H9 (cell line): ENCODE measurements at regions not wholly inside any gene's neighbourhood (a gene's known extent, or its start where the extent isn't known, plus 50 kb on each side); places are given as distances from the start of the nearest gene placed in this dataset.

Experiments
- DNase-seq: peaks from one replicate; pipeline ENCODE4 v3.0.0-alpha.2; 2017
- H2AFZ ChIP-seq: one replicate; pipeline ENCODE4 v1.6.1; 2013; ENCODE audit warnings: mild to moderate bottlenecking, low read length, control low read depth, moderate library complexity
- H2AK5ac ChIP-seq: 2 replicates; pipeline ENCODE4 v1.6.1; 2013; ENCODE audit warnings: low read length, control low read depth, mixed read lengths; ENCODE audit not compliant: insufficient read length
- H2BK120ac ChIP-seq: one replicate; pipeline ENCODE4 v1.6.1; 2013; ENCODE audit warnings: low read depth, mild to moderate bottlenecking, low read length, control low read depth, inconsistent platforms; ENCODE audit not compliant: poor library complexity, severe bottlenecking
- H2BK12ac ChIP-seq: 2 replicates; pipeline ENCODE4 v1.6.1; 2013; ENCODE audit warnings: low read length, control low read depth, mixed read lengths, low read depth; ENCODE audit not compliant: insufficient read length
- H2BK15ac ChIP-seq: 2 replicates; pipeline ENCODE4 v1.6.1; 2013; ENCODE audit warnings: low read depth, low read length, control low read depth
- H2BK20ac ChIP-seq: one replicate; pipeline ENCODE4 v1.6.1; 2013; ENCODE audit warnings: low read depth, mild to moderate bottlenecking, low read length, control low read depth, inconsistent platforms; ENCODE audit not compliant: poor library complexity, severe bottlenecking
- H2BK5ac ChIP-seq: 2 replicates; pipeline ENCODE4 v1.6.1; 2013; ENCODE audit warnings: low read length, control low read depth, mixed read lengths; ENCODE audit not compliant: insufficient read length
- H3K14ac ChIP-seq: 2 replicates; pipeline ENCODE4 v1.6.1; 2013; ENCODE audit warnings: low read length, control low read depth; ENCODE audit not compliant: insufficient read depth
- H3K18ac ChIP-seq: 2 replicates; pipeline ENCODE4 v1.6.1; 2013; ENCODE audit warnings: low read depth, mild to moderate bottlenecking, mixed read lengths, low read length, control low read depth; ENCODE audit not compliant: insufficient read length
- H3K23ac ChIP-seq: 2 replicates; pipeline ENCODE4 v1.6.1; 2013; ENCODE audit warnings: low read length, control low read depth, mixed read lengths, low read depth; ENCODE audit not compliant: insufficient read length
- H3K23me2 ChIP-seq: 2 replicates; pipeline ENCODE4 v1.6.1; 2013; ENCODE audit warnings: low read depth, mild to moderate bottlenecking, mixed read lengths, low read length, control low read depth; ENCODE audit not compliant: insufficient read length, poor library complexity, severe bottlenecking
- H3K27ac ChIP-seq: 2 replicates; pipeline ENCODE4 v1.5.1; 2013; ENCODE audit warnings: low read length, control low read depth, mixed read lengths, low read depth; ENCODE audit not compliant: insufficient read length
- H3K27me3 ChIP-seq: 2 replicates; pipeline ENCODE4 v1.6.1; 2013; ENCODE audit warnings: low read length, control low read depth, inconsistent platforms; ENCODE audit not compliant: insufficient read depth
- H3K4ac ChIP-seq: 2 replicates; pipeline ENCODE4 v1.6.1; 2013; ENCODE audit warnings: low read depth, mild to moderate bottlenecking, control low read depth, inconsistent platforms, low read length, moderate library complexity
- H3K4me1 ChIP-seq: 2 replicates; pipeline ENCODE4 v1.6.1; 2013; ENCODE audit warnings: low read length, control low read depth, inconsistent platforms; ENCODE audit not compliant: insufficient read depth
- H3K4me2 ChIP-seq: 2 replicates; pipeline ENCODE4 v1.6.1; 2013; ENCODE audit warnings: low read length, control low read depth, mixed read lengths; ENCODE audit not compliant: insufficient read length, insufficient read depth
- H3K56ac ChIP-seq: 2 replicates; pipeline ENCODE4 v1.6.1; 2013; ENCODE audit warnings: low read depth, mild to moderate bottlenecking, mixed read lengths, low read length, control low read depth; ENCODE audit not compliant: insufficient read length
- H3K79me1 ChIP-seq: 2 replicates; pipeline ENCODE4 v1.6.1; 2013; ENCODE audit warnings: low read depth, mild to moderate bottlenecking, moderate library complexity, low read length, control low read depth, inconsistent platforms; ENCODE audit not compliant: insufficient read depth, poor library complexity, severe bottlenecking
- H3K79me2 ChIP-seq: 2 replicates; pipeline ENCODE4 v1.6.1; 2013; ENCODE audit warnings: low read length, control low read depth, inconsistent platforms; ENCODE audit not compliant: insufficient read depth
- H3K9ac ChIP-seq: 2 replicates; pipeline ENCODE4 v1.6.1; 2013; ENCODE audit warnings: low read length, control low read depth, mixed read lengths; ENCODE audit not compliant: insufficient read length; ENCODE audit errors: extremely low read depth
- H3K9me3 ChIP-seq: one replicate; pipeline ENCODE4 v1.6.1; 2013; ENCODE audit warnings: low read depth, low read length, inconsistent platforms; ENCODE audit not compliant: control insufficient read depth
- H3T11ph ChIP-seq: one replicate; pipeline ENCODE4 v1.6.1; 2013; ENCODE audit warnings: mild to moderate bottlenecking, low read length, control low read depth, inconsistent platforms
- H4K20me1 ChIP-seq: one replicate; pipeline ENCODE4 v1.6.1; 2013; ENCODE audit not compliant: control insufficient read depth, insufficient read length, insufficient read depth
- H4K5ac ChIP-seq: 2 replicates; pipeline ENCODE4 v1.6.1; 2013; ENCODE audit warnings: low read depth, mild to moderate bottlenecking, mixed read lengths, low read length, control low read depth; ENCODE audit not compliant: insufficient read length
- H4K8ac ChIP-seq: replicated peaks from 2 replicates; pipeline ENCODE4 v1.6.1; 2013; ENCODE audit warnings: low read length, control low read depth, mixed read lengths, low read depth; ENCODE audit not compliant: insufficient read length
- H4K91ac ChIP-seq: 2 replicates; pipeline ENCODE4 v1.6.1; 2013; ENCODE audit warnings: low read depth, mild to moderate bottlenecking, moderate library complexity, mixed read lengths, low read length, control low read depth; ENCODE audit not compliant: insufficient read length
- H3K27ac Mint-ChIP-seq, 3 experiments: 2 replicates in 2 of 3; 3 replicates in 1 of 3; pipeline ENCODE4 v1.8.0; 2020 to 2021; ENCODE audit warnings: mixed read lengths in 3 of 3, mild to moderate bottlenecking in 1 of 3, moderate library complexity in 1 of 3
- H3K27me3 Mint-ChIP-seq: 2 replicates; pipeline ENCODE4 v1.8.0; 2021; ENCODE audit warnings: low read depth, mild to moderate bottlenecking, moderate library complexity, mixed read lengths
- H3K36me3 Mint-ChIP-seq, 3 experiments: 2 replicates in 2 of 3; 3 replicates in 1 of 3; pipeline ENCODE4 v1.8.0; 2020 to 2021; ENCODE audit warnings: low read depth in 3 of 3, mixed read lengths in 3 of 3; ENCODE audit not compliant: insufficient read depth in 1 of 3
- H3K4me1 Mint-ChIP-seq, 2 experiments: 2 replicates each; pipeline ENCODE4 v1.8.0; 2020; ENCODE audit warnings: mixed read lengths in 2 of 2
- H3K4me3 Mint-ChIP-seq, 2 experiments: 2 replicates in 1 of 2; 3 replicates in 1 of 2; pipeline ENCODE4 v1.8.0; 2020 to 2021; ENCODE audit warnings: mild to moderate bottlenecking in 2 of 2, mixed read lengths in 2 of 2, moderate library complexity in 1 of 2
- H3K9me3 Mint-ChIP-seq, 2 experiments: 2 replicates in 1 of 2; 3 replicates in 1 of 2; pipeline ENCODE4 v1.8.0; 2020; ENCODE audit warnings: mild to moderate bottlenecking in 2 of 2, mixed read lengths in 2 of 2, moderate library complexity in 1 of 2
- CTCF ChIP-seq: fragments of 200-600 bp; sonication (generic); conservative IDR thresholded peaks from 3 replicates; pipeline ENCODE4 v1.8.0; 2021; ENCODE audit warnings: antibody characterized with exemption, mild to moderate bottlenecking
- WGBS: extraction: QIAGEN DNeasy Blood & Tissue Kit; methylation state at CpG from one replicate; pipeline ENCODE4 v1.1.7; 2013; ENCODE audit warnings: missing lambda C conversion rate, low lambda C conversion rate, mixed read lengths; ENCODE audit not compliant: insufficient read length; ENCODE audit errors: extremely low coverage; 5-methylcytosine and 5-hydroxymethylcytosine counted together

GRCh38 chr15:49742381-49742780, 121.5 kb downstream of the DTWD1 start:
- no peak overlapping the region for H3K4me2 ChIP-seq
- H3K27ac Mint-ChIP-seq, result no peak overlapping the region; a peak in 1 of 7 replicates
- no peak for TF ChIP-seq CTCF
- WGBS, result no CpG with 5 or more reads among the region's 3 CpGs
- no peak overlapping the region for H2BK12ac ChIP-seq
- no peak for DNase-seq
- no peak overlapping the region for H2AFZ ChIP-seq
- no peak overlapping the region for H3K4ac ChIP-seq
- H4K91ac ChIP-seq, result no peak overlapping the region
- H3K4me1 Mint-ChIP-seq, result peaks cover 14% of the 10 kb centered on the region in 2 experiments
- H3K23me2 ChIP-seq, result no peaks in the 10 kb centered on the region
- H3K27me3 Mint-ChIP-seq, result no peaks in the 10 kb centered on the region
- H3K27ac ChIP-seq, result no peak overlapping the region
- H2BK15ac ChIP-seq, result no peak overlapping the region
- no peaks in the 10 kb centered on the region for H3K79me2 ChIP-seq
- H2AK5ac ChIP-seq, result no peak overlapping the region
- H3K36me3 Mint-ChIP-seq, result no peaks in the 10 kb centered on the region
- H4K20me1 ChIP-seq, result no peaks in the 10 kb centered on the region
- no peak overlapping the region for H2BK5ac ChIP-seq
- no peak overlapping the region for H3K4me3 Mint-ChIP-seq
- no peak overlapping the region for H3K9ac ChIP-seq
- no peak overlapping the region for H3K18ac ChIP-seq
- H3K56ac ChIP-seq, result no peak overlapping the region
- H4K8ac ChIP-seq, result no peak overlapping the region
- H3K79me1 ChIP-seq, result no peaks in the 10 kb centered on the region
- no peaks in the 10 kb centered on the region for H3K27me3 ChIP-seq
- H3K4me1 ChIP-seq, result no peaks in the 10 kb centered on the region
- no peaks in the 10 kb centered on the region for H3K9me3 ChIP-seq
- H2BK20ac ChIP-seq, result no peak overlapping the region
- H3K14ac ChIP-seq, result no peak overlapping the region
- no peak overlapping the region for H2BK120ac ChIP-seq
- no peak overlapping the region for H4K5ac ChIP-seq
- H3K9me3 Mint-ChIP-seq, result no peaks in the 10 kb centered on the region; a peak in 1 of 5 replicates
- H3T11ph ChIP-seq, result no peak overlapping the region
- no peak overlapping the region for H3K23ac ChIP-seq
